Karpas-422 (cell line): ENCODE measurements at regions not wholly inside any gene's neighbourhood (a gene's known extent, or its start where the extent isn't known, plus 50 kb on each side); places are given as distances from the start of the nearest gene placed in this dataset.

Source experiments
- DNase-seq: peaks from one replicate; pipeline ENCODE4 v3.0.0-alpha.2; 2015
- H2AFZ ChIP-seq: fragments of 200-600 bp; sonication (generic); 2 replicates; pipeline ENCODE4 v1.6.1; 2014; ENCODE audit warnings: antibody characterized with exemption, low read length, mixed read lengths
- H3K27ac ChIP-seq: fragments of 200-600 bp; sonication (generic); 2 replicates; pipeline ENCODE4 v1.5.1; 2014; ENCODE audit warnings: mild to moderate bottlenecking, low read length, moderate library complexity
- H3K27me3 ChIP-seq: fragments of 200-600 bp; sonication (generic); 2 replicates; pipeline ENCODE4 v1.6.1; 2014; ENCODE audit warnings: low read length, mixed read lengths
- H3K36me3 ChIP-seq: fragments of 200-600 bp; sonication (generic); 2 replicates; pipeline ENCODE4 v1.6.1; 2014; ENCODE audit warnings: low read length, mixed read lengths; ENCODE audit not compliant: insufficient read depth
- H3K4me1 ChIP-seq: fragments of 200-600 bp; sonication (generic); 2 replicates; pipeline ENCODE4 v1.6.1; 2014; ENCODE audit warnings: mild to moderate bottlenecking, low read length, mixed read lengths
- H3K4me2 ChIP-seq: fragments of 200-600 bp; sonication (generic); 2 replicates; pipeline ENCODE4 v1.6.1; 2014; ENCODE audit warnings: low read length, low read depth, mild to moderate bottlenecking; ENCODE audit not compliant: poor library complexity, severe bottlenecking
- H3K4me3 ChIP-seq: fragments of 200-600 bp; sonication (generic); 2 replicates; pipeline ENCODE4 v1.5.1; 2014; ENCODE audit warnings: mild to moderate bottlenecking, antibody characterized with exemption, low read length, mixed read lengths
- H3K79me2 ChIP-seq: fragments of 200-600 bp; sonication (generic); 2 replicates; pipeline ENCODE4 v1.6.1; 2014; ENCODE audit warnings: mild to moderate bottlenecking, low read length, mixed read lengths
- H3K9ac ChIP-seq: fragments of 200-600 bp; sonication (generic); 2 replicates; pipeline ENCODE4 v1.6.0; 2014; ENCODE audit warnings: low read length
- H3K9me2 ChIP-seq: fragments of 200-600 bp; sonication (generic), shearing (Covaris generic); replicated peaks from 2 replicates; pipeline ENCODE4 v1.6.0; 2014; ENCODE audit warnings: mild to moderate bottlenecking, low read length, moderate library complexity; ENCODE audit not compliant: insufficient read depth
- H3K9me3 ChIP-seq: fragments of 300-700, 200-600 bp; sonication (generic); 2 replicates; pipeline ENCODE4 v1.6.1; 2014; ENCODE audit warnings: low read length, mixed read lengths
- H4K20me1 ChIP-seq: fragments of 200-600 bp; sonication (generic); 2 replicates; pipeline ENCODE4 v1.6.1; 2014; ENCODE audit warnings: mild to moderate bottlenecking, antibody characterized with exemption, low read length, low read depth; ENCODE audit not compliant: insufficient read depth

GRCh38 chr18:60493066-60493465 is 120.5 kb upstream of the MC4R start:
- H3K9me2 ChIP-seq = no peaks in the 10 kb centered on the region; the same call in 1 of the 2 replicates
- H3K27me3 ChIP-seq = no peaks in the 10 kb centered on the region
- H3K79me2 ChIP-seq = no peaks in the 10 kb centered on the region
- no peak overlapping the region for H3K27ac ChIP-seq
- H3K9me3 ChIP-seq = peaks cover 4% of the 10 kb centered on the region; the same call in 1 of the 2 replicates
- no peaks in the 10 kb centered on the region for H4K20me1 ChIP-seq
- no peak overlapping the region for H2AFZ ChIP-seq
- no peak for DNase-seq
- no peaks in the 10 kb centered on the region for H3K36me3 ChIP-seq
- no peak overlapping the region for H3K4me2 ChIP-seq
- no peak overlapping the region for H3K9ac ChIP-seq
- H3K4me3 ChIP-seq = no peak overlapping the region
- no peaks in the 10 kb centered on the region for H3K4me1 ChIP-seq

GRCh38 chr18:60499675-60500074 is 127.1 kb upstream of the MC4R start:
- Histone ChIP-seq H3K9ac (no peak overlapping the region), H2AFZ (no peak overlapping the region), H3K9me2 (no peaks in the 10 kb centered on the region; the same call in 1 of the 2 replicates), H3K27me3 (no peaks in the 10 kb centered on the region), H3K9me3 (no peaks in the 10 kb centered on the region), H3K4me2 (no peak overlapping the region), H4K20me1 (no peaks in the 10 kb centered on the region), H3K36me3 (no peaks in the 10 kb centered on the region), H3K4me1 (no peaks in the 10 kb centered on the region), H3K27ac (no peak overlapping the region), H3K79me2 (no peaks in the 10 kb centered on the region), H3K4me3 (no peak overlapping the region)
- DNase-seq = no peak

- Histone ChIP-seq H3K4me2 (no peak overlapping the region), H3K4me3 (no peak overlapping the region), H3K27me3 (no peaks in the 10 kb centered on the region), H2AFZ (no peak overlapping the region), H3K4me1 (no peaks in the 10 kb centered on the region), H3K27ac (no peak overlapping the region), H4K20me1 (no peaks in the 10 kb centered on the region), H3K9me2 (no peaks in the 10 kb centered on the region; the same call in 1 of the 2 replicates), H3K36me3 (no peaks in the 10 kb centered on the region), H3K9ac (no peak overlapping the region), H3K79me2 (no peaks in the 10 kb centered on the region), H3K9me3 (no peaks in the 10 kb centered on the region)
- DNase-seq = no peak
Measured at GRCh38 chr18:60500960-60501359, 128.4 kb upstream of the MC4R start.

GRCh38 chr18:60502591-60502990 is 130.0 kb upstream of the MC4R start:
- Histone ChIP-seq H3K27ac (no peak overlapping the region), H3K79me2 (no peaks in the 10 kb centered on the region), H4K20me1 (no peaks in the 10 kb centered on the region), H3K4me2 (no peak overlapping the region), H3K9me2 (no peaks in the 10 kb centered on the region; the same call in 1 of the 2 replicates), H3K9me3 (no peaks in the 10 kb centered on the region), H3K9ac (no peak overlapping the region), H3K4me3 (no peak overlapping the region), H3K27me3 (no peaks in the 10 kb centered on the region), H3K36me3 (no peaks in the 10 kb centered on the region), H3K4me1 (no peaks in the 10 kb centered on the region), H2AFZ (no peak overlapping the region)
- DNase-seq = no peak

GRCh38 chr18:60503199-60503598 is 130.6 kb upstream of the MC4R start:
- H4K20me1 ChIP-seq = no peaks in the 10 kb centered on the region
- H3K36me3 ChIP-seq = no peaks in the 10 kb centered on the region
- no peaks in the 10 kb centered on the region; the same call in 1 of the 2 replicates for H3K9me2 ChIP-seq
- no peak overlapping the region for H3K4me3 ChIP-seq
- no peak for DNase-seq
- no peak overlapping the region for H3K27ac ChIP-seq
- H3K9ac ChIP-seq = no peak overlapping the region
- H3K79me2 ChIP-seq = no peaks in the 10 kb centered on the region
- no peak overlapping the region for H2AFZ ChIP-seq
- H3K27me3 ChIP-seq = no peaks in the 10 kb centered on the region
- no peaks in the 10 kb centered on the region for H3K9me3 ChIP-seq
- H3K4me1 ChIP-seq = no peaks in the 10 kb centered on the region
- no peak overlapping the region for H3K4me2 ChIP-seq

- no peaks in the 10 kb centered on the region; the same call in 1 of the 2 replicates for H3K9me2 ChIP-seq
- no peaks in the 10 kb centered on the region for H3K27me3 ChIP-seq
- no peaks in the 10 kb centered on the region for H3K9me3 ChIP-seq
- no peaks in the 10 kb centered on the region for H3K4me1 ChIP-seq
- no peaks in the 10 kb centered on the region for H3K79me2 ChIP-seq
- no peak for DNase-seq
- no peaks in the 10 kb centered on the region for H4K20me1 ChIP-seq
- H3K4me2 ChIP-seq = no peak overlapping the region
- no peak overlapping the region for H3K4me3 ChIP-seq
- H2AFZ ChIP-seq = no peak overlapping the region
- H3K36me3 ChIP-seq = no peaks in the 10 kb centered on the region
- H3K27ac ChIP-seq = no peak overlapping the region
- no peak overlapping the region for H3K9ac ChIP-seq
Measured at GRCh38 chr18:60506190-60506589, 133.6 kb upstream of the MC4R start.

- Histone ChIP-seq H3K4me2 (no peak overlapping the region), H3K9me3 (no peaks in the 10 kb centered on the region), H3K4me3 (no peak overlapping the region), H3K9ac (no peak overlapping the region), H2AFZ (no peak overlapping the region), H3K27ac (no peak overlapping the region), H3K27me3 (no peaks in the 10 kb centered on the region), H4K20me1 (no peaks in the 10 kb centered on the region), H3K9me2 (no peaks in the 10 kb centered on the region; the same call in 1 of the 2 replicates), H3K4me1 (no peaks in the 10 kb centered on the region), H3K79me2 (no peaks in the 10 kb centered on the region), H3K36me3 (no peaks in the 10 kb centered on the region)
- DNase-seq = no peak
Measured at GRCh38 chr18:60506682-60507081, 134.1 kb upstream of the MC4R start.

- Histone ChIP-seq H3K9me3 (no peaks in the 10 kb centered on the region), H3K27ac (no peak overlapping the region), H3K36me3 (no peaks in the 10 kb centered on the region), H3K4me1 (no peaks in the 10 kb centered on the region), H3K9me2 (no peaks in the 10 kb centered on the region; the same call in 1 of the 2 replicates), H2AFZ (no peak overlapping the region), H3K79me2 (no peaks in the 10 kb centered on the region), H3K4me2 (no peak overlapping the region), H3K4me3 (no peak overlapping the region), H4K20me1 (no peaks in the 10 kb centered on the region), H3K9ac (no peak overlapping the region), H3K27me3 (no peaks in the 10 kb centered on the region)
- DNase-seq = no peak
Measured at GRCh38 chr18:60508108-60508507, 135.5 kb upstream of the MC4R start.

GRCh38 chr18:60534538-60534937 is 162.0 kb upstream of the MC4R start:
- H3K4me1 ChIP-seq = no peaks in the 10 kb centered on the region
- H3K4me3 ChIP-seq = no peak overlapping the region
- H3K9ac ChIP-seq = no peak overlapping the region
- H3K27me3 ChIP-seq = no peaks in the 10 kb centered on the region
- H3K9me2 ChIP-seq = no peaks in the 10 kb centered on the region
- DNase-seq = no peak
- H3K79me2 ChIP-seq = no peaks in the 10 kb centered on the region
- no peaks in the 10 kb centered on the region for H4K20me1 ChIP-seq
- no peak overlapping the region for H2AFZ ChIP-seq
- no peaks in the 10 kb centered on the region for H3K9me3 ChIP-seq
- no peak overlapping the region for H3K4me2 ChIP-seq
- no peaks in the 10 kb centered on the region for H3K36me3 ChIP-seq
- no peak overlapping the region for H3K27ac ChIP-seq
